SK-N-SH treated with all-trans-retinoic acid at 6 μM for 48 hours (cell line): ENCODE measurements at regions not wholly inside any gene's neighbourhood (a gene's known extent, or its start where the extent isn't known, plus 50 kb on each side); places are given as distances from the start of the nearest gene placed in this dataset.

Experiments
- ATAC-seq: fragments of 200-7000 bp; cut with Tn5 transposase; 3 replicates; pipeline ENCODE4 v1.9.1; 2020; ENCODE audit warnings: mild to moderate bottlenecking, moderate library complexity
- ARNTL ChIP-seq: fragments of 450-650 bp; formaldehyde crosslinking; IDR thresholded peaks from 2 replicates; pipeline ENCODE4 v1.5.0; 2020; ENCODE audit warnings: low read depth, mild to moderate bottlenecking, moderate library complexity, borderline replicate concordance
- BACH2 ChIP-seq: fragments of 250-450 bp; sonication (Bioruptor Pico); IDR thresholded peaks from 2 replicates; pipeline ENCODE4 v1.9.0; 2021; ENCODE audit warnings: mild to moderate bottlenecking, borderline replicate concordance
- CREB5 ChIP-seq: fragments of 250-450 bp; sonication (Bioruptor Pico); IDR thresholded peaks from 2 replicates; pipeline ENCODE4 v1.5.1; 2020; ENCODE audit warnings: low read depth, mild to moderate bottlenecking, moderate library complexity
- CSDC2 ChIP-seq: fragments of 250-450 bp; sonication (Bioruptor Pico); IDR thresholded peaks from 2 replicates; pipeline ENCODE4 v1.5.0; 2020; ENCODE audit warnings: mild to moderate bottlenecking, moderate library complexity
- CSRNP3 ChIP-seq: fragments of 250-450 bp; sonication (Bioruptor Pico); IDR thresholded peaks from 2 replicates; pipeline ENCODE4 v1.5.1; 2021; ENCODE audit warnings: mild to moderate bottlenecking, moderate library complexity
- ESRRG ChIP-seq: fragments of 250-450 bp; sonication (Bioruptor Pico); IDR thresholded peaks from 2 replicates; pipeline ENCODE4 v1.6.1; 2021; ENCODE audit warnings: mild to moderate bottlenecking
- GLIS3 ChIP-seq: fragments of 250-450 bp; sonication (Bioruptor Pico); IDR thresholded peaks from 2 replicates; pipeline ENCODE4 v1.5.0; 2020; ENCODE audit warnings: mild to moderate bottlenecking, moderate library complexity
- ISL1 ChIP-seq: fragments of 250-450 bp; sonication (Bioruptor Pico); IDR thresholded peaks from 2 replicates; pipeline ENCODE4 v2.1.2; 2022; ENCODE audit warnings: mild to moderate bottlenecking, moderate library complexity
- OSR1 ChIP-seq: fragments of 250-450 bp; sonication (Bioruptor Pico); IDR thresholded peaks from 2 replicates; pipeline ENCODE4 v1.8.0; 2022; ENCODE audit warnings: moderate library complexity, mild to moderate bottlenecking, inconsistent platforms
- PATZ1 ChIP-seq: fragments of 250-450 bp; sonication (Bioruptor Pico); IDR thresholded peaks from 2 replicates; pipeline ENCODE4 v1.8.0; 2020; ENCODE audit warnings: mild to moderate bottlenecking, moderate library complexity, borderline replicate concordance
- PPARA ChIP-seq: fragments of 250-450 bp; sonication (Bioruptor Pico); IDR thresholded peaks from 2 replicates; pipeline ENCODE4 v1.5.0; 2020; ENCODE audit warnings: mild to moderate bottlenecking, borderline replicate concordance
- RARB ChIP-seq: fragments of 250-450 bp; sonication (Bioruptor Pico); IDR thresholded peaks from 2 replicates; pipeline ENCODE4 v1.8.0; 2021; ENCODE audit warnings: mild to moderate bottlenecking, moderate library complexity
- SNAI2 ChIP-seq: fragments of 250-450 bp; sonication (Bioruptor Pico); IDR thresholded peaks from 2 replicates; pipeline ENCODE4 v1.5.0; 2020; ENCODE audit warnings: mild to moderate bottlenecking, moderate library complexity
- TCF4 ChIP-seq: fragments of 250-450 bp; sonication (Bioruptor Pico); IDR thresholded peaks from 2 replicates; pipeline ENCODE4 v1.8.0; 2021; ENCODE audit warnings: mild to moderate bottlenecking, moderate library complexity, borderline replicate concordance
- TOX ChIP-seq: fragments of 250-450 bp; sonication (Bioruptor Pico); IDR thresholded peaks from 2 replicates; pipeline ENCODE4 v1.8.0; 2021; ENCODE audit warnings: mild to moderate bottlenecking, moderate library complexity, borderline replicate concordance
- TSHZ2 ChIP-seq: fragments of 250-450 bp; sonication (Bioruptor Pico); IDR thresholded peaks from 2 replicates; pipeline ENCODE4 v1.5.0; 2020; ENCODE audit warnings: mild to moderate bottlenecking, moderate library complexity
- ZC3H10 ChIP-seq: fragments of 250-450 bp; sonication (Bioruptor Pico); IDR thresholded peaks from 2 replicates; pipeline ENCODE4 v1.5.1; 2021; ENCODE audit warnings: mild to moderate bottlenecking, moderate library complexity
- ZFP30 ChIP-seq: fragments of 450-650 bp; formaldehyde crosslinking; IDR thresholded peaks from 2 replicates; pipeline ENCODE4 v1.5.0; 2022; ENCODE audit warnings: mild to moderate bottlenecking, moderate library complexity
- ZNF70 ChIP-seq: fragments of 450-650 bp; formaldehyde crosslinking; IDR thresholded peaks from 2 replicates; pipeline ENCODE4 v1.5.0; 2020; ENCODE audit warnings: mild to moderate bottlenecking, moderate library complexity
- ZNF8 ChIP-seq: fragments of 450-650 bp; formaldehyde crosslinking; IDR thresholded peaks from 2 replicates; pipeline ENCODE4 v1.5.0; 2020; ENCODE audit warnings: mild to moderate bottlenecking, moderate library complexity

GRCh38 chr2:7902251-7902765, 779.5 kb upstream of the ID2 start:
- ATAC-seq, result no peak
- no peak for TF ChIP-seq CREB5 (CRISPR knock-in tag)

GRCh38 chr2:7904319-7904718, 777.5 kb upstream of the ID2 start:
- no peak for ATAC-seq
- no peak for TF ChIP-seq GLIS3 (CRISPR knock-in tag)
- no peak for TF ChIP-seq ESRRG (CRISPR knock-in tag)
- no peak for TF ChIP-seq BACH2 (CRISPR knock-in tag)
- no peak for TF ChIP-seq PATZ1
- no peak for TF ChIP-seq ZNF70 (CRISPR knock-in tag)
- no peak for TF ChIP-seq TCF4 (CRISPR knock-in tag)
- no peak for TF ChIP-seq TSHZ2 (CRISPR knock-in tag)
- no peak for TF ChIP-seq ISL1 (CRISPR knock-in tag)
- no peak for TF ChIP-seq RARB (CRISPR knock-in tag)
- no peak for TF ChIP-seq CREB5 (CRISPR knock-in tag)
- TF ChIP-seq SNAI2 (CRISPR knock-in tag), result no peak
- TF ChIP-seq TOX, result no peak
- no peak for TF ChIP-seq ZFP30 (CRISPR knock-in tag)
- no peak for TF ChIP-seq CSDC2 (CRISPR knock-in tag)
- TF ChIP-seq OSR1 (CRISPR knock-in tag), result no peak
- no peak for TF ChIP-seq ZC3H10
- TF ChIP-seq ARNTL (CRISPR knock-in tag), result no peak

GRCh38 chr2:7905756-7906155, 776.1 kb upstream of the ID2 start:
- ATAC-seq, result no peak
- TF ChIP-seq BACH2 (CRISPR knock-in tag), result no peak
- TF ChIP-seq TCF4 (CRISPR knock-in tag), result no peak
- TF ChIP-seq PATZ1, result no peak
- no peak for TF ChIP-seq ZFP30 (CRISPR knock-in tag)
- TF ChIP-seq PPARA, result no peak
- TF ChIP-seq ZNF8, result no peak
- no peak for TF ChIP-seq ZC3H10
- no peak for TF ChIP-seq CSRNP3 (CRISPR knock-in tag)
- no peak for TF ChIP-seq ARNTL (CRISPR knock-in tag)
- no peak for TF ChIP-seq TOX
- no peak for TF ChIP-seq SNAI2 (CRISPR knock-in tag)
